Fibroblast of the aortic adventitia (primary cell): ENCODE measurements at regions not wholly inside any gene's neighbourhood (a gene's known extent, or its start where the extent isn't known, plus 50 kb on each side); places are given as distances from the start of the nearest gene placed in this dataset.
"Not testable (repeated sequence)": the region's sequence is repeated elsewhere in the genome, so short reads cannot be mapped to it uniquely, and the experiment has no call there.

ENCODE experiments used
- DNase-seq: peaks from one replicate; pipeline ENCODE4 v3.0.0-alpha.2; 2010; ENCODE audit warnings: low read depth
- H3K4me3 ChIP-seq: 2 replicates; pipeline ENCODE4 v1.5.1; 2011; ENCODE audit warnings: low read depth, mild to moderate bottlenecking, control low read depth, low read length, moderate library complexity
- CTCF ChIP-seq: IDR thresholded peaks from 2 replicates; pipeline ENCODE4 v1.5.1; 2011; ENCODE audit warnings: mild to moderate bottlenecking, low read length, control low read depth, inconsistent platforms; ENCODE audit not compliant: insufficient read depth

GRCh38 chr2:163953390-163953907, 217.6 kb upstream of the FIGN start:
- TF ChIP-seq CTCF: no peak
- no peak overlapping the region for H3K4me3 ChIP-seq
- DNase-seq: no peak

- H3K4me3 ChIP-seq: no peak overlapping the region
- no peak for TF ChIP-seq CTCF
- no peak for DNase-seq
Observed at GRCh38 chr2:163951312-163951711, 215.5 kb upstream of the FIGN start.

- TF ChIP-seq CTCF: no peak
- H3K4me3 ChIP-seq: no peak overlapping the region
- no peak for DNase-seq
Observed at GRCh38 chr2:163949693-163950092, 213.9 kb upstream of the FIGN start.

GRCh38 chr2:163944347-163944737, 208.5 kb upstream of the FIGN start:
- DNase-seq: no peak
- no peak for TF ChIP-seq CTCF
- H3K4me3 ChIP-seq: no peak overlapping the region

GRCh38 chr2:163943403-163944346, 207.9 kb upstream of the FIGN start:
- no peak for DNase-seq
- TF ChIP-seq CTCF: no peak
- no peak overlapping the region for H3K4me3 ChIP-seq

- no peak for TF ChIP-seq CTCF
- no peak overlapping the region for H3K4me3 ChIP-seq
- DNase-seq: no peak
Observed at GRCh38 chr2:163934131-163934530, 198.3 kb upstream of the FIGN start.

- no peak for TF ChIP-seq CTCF
- peak; percentile 3 for DNase-seq
Observed at GRCh38 chr2:163919717-163920116, 183.9 kb upstream of the FIGN start.

GRCh38 chr2:163914486-163914885, 178.7 kb upstream of the FIGN start:
- not testable (repeated sequence) for H3K4me3 ChIP-seq, DNase-seq

More at GRCh38 chr2:163919717-163920116, 183.9 kb upstream of the FIGN start:
- no peak overlapping the region for H3K4me3 ChIP-seq

- not testable (repeated sequence) for DNase-seq, H3K4me3 ChIP-seq
Observed at GRCh38 chr2:163913532-163913944, 177.7 kb upstream of the FIGN start.
